Progenitor cell of endocrine pancreas (in vitro differentiated cells): ENCODE measurements at regions not wholly inside any gene's neighbourhood (a gene's known extent, or its start where the extent isn't known, plus 50 kb on each side); places are given as distances from the start of the nearest gene placed in this dataset.
A peak's percentile ranks its signal among the peaks of the same experiment; 100 is the strongest.

ENCODE experiments used
- DNase-seq: peaks from one replicate; pipeline ENCODE4 v3.0.0; 2021; ENCODE audit warnings: low spot score; ENCODE audit not compliant: unreplicated experiment
- H3K27ac Mint-ChIP-seq: 2 replicates; pipeline ENCODE4 v1.8.0; 2021; ENCODE audit warnings: mild to moderate bottlenecking, moderate library complexity, mixed read lengths
- H3K27me3 Mint-ChIP-seq: 2 replicates; pipeline ENCODE4 v1.8.0; 2021; ENCODE audit warnings: mixed read lengths
- H3K36me3 Mint-ChIP-seq: 2 replicates; pipeline ENCODE4 v1.8.0; 2022; ENCODE audit warnings: mixed read lengths; ENCODE audit not compliant: insufficient read depth
- H3K4me1 Mint-ChIP-seq: 2 replicates; pipeline ENCODE4 v1.8.0; 2021; ENCODE audit warnings: low read depth, mixed read lengths
- H3K4me3 Mint-ChIP-seq: 2 replicates; pipeline ENCODE4 v1.8.0; 2021; ENCODE audit warnings: low read depth, mild to moderate bottlenecking, moderate library complexity, mixed read lengths
- H3K9me3 Mint-ChIP-seq: 2 replicates; pipeline ENCODE4 v1.8.0; 2021; ENCODE audit warnings: low read depth, mixed read lengths
- TF ChIP-seq, protein P1 (sequence below): fragments of 200-600 bp; sonication (generic); IDR thresholded peaks from one replicate; pipeline ENCODE4 v1.5.0; 2021; ENCODE audit warnings: antibody characterized with exemption, mild to moderate bottlenecking; ENCODE audit not compliant: unreplicated experiment

DNA sequence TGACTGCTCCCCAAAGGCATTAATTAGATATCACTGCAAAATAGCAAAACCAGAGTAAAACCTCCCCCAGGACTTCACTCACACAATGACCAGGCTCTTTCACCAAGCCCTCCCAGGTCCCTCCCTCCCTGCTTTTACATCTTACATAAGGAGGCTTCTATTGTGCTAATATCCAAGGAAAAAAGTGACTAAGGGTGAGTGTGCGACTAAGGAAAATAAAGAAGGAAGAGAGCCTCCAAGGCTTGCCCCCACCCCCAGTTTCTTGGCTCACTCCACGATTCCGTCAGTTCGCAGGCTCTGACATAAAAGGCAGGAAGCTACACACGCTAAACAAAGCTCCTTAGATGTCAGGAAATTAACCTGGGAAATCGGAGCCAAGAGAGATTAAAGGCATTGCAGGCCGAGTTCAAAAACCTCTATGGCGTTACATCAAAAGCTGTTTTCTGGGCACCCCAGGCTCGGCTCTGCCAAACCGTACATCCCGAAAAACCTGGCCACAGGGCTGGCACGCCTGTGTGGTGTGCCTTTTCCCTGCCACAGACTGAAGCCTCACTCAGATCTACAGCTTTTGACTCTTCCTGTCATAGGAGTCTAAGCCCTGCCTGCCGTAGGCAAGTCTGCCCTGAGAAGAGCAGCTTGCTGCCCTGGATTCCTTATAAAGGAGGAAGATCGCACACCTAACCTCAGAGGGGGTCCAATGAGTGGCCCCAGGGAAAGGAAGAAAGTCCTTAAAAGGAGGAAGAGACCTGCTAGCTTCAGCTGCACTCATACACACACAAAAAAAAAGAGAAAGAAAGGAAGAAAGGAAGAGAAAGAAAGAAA, 67.0 kb upstream of the SERP2 start:
- no peak for DNase-seq
- H3K4me1 Mint-ChIP-seq: peaks cover 27% of the 10 kb centered on the region
- peak overlapping the region; percentile 65 for H3K27ac Mint-ChIP-seq
- H3K4me3 Mint-ChIP-seq: peak overlapping the region; percentile 22
- TF ChIP-seq, protein P1, sequence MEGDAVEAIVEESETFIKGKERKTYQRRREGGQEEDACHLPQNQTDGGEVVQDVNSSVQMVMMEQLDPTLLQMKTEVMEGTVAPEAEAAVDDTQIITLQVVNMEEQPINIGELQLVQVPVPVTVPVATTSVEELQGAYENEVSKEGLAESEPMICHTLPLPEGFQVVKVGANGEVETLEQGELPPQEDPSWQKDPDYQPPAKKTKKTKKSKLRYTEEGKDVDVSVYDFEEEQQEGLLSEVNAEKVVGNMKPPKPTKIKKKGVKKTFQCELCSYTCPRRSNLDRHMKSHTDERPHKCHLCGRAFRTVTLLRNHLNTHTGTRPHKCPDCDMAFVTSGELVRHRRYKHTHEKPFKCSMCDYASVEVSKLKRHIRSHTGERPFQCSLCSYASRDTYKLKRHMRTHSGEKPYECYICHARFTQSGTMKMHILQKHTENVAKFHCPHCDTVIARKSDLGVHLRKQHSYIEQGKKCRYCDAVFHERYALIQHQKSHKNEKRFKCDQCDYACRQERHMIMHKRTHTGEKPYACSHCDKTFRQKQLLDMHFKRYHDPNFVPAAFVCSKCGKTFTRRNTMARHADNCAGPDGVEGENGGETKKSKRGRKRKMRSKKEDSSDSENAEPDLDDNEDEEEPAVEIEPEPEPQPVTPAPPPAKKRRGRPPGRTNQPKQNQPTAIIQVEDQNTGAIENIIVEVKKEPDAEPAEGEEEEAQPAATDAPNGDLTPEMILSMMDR: no peak
- peaks cover 12% of the 10 kb centered on the region for H3K27me3 Mint-ChIP-seq
- no peaks in the 10 kb centered on the region for H3K36me3 Mint-ChIP-seq
- H3K9me3 Mint-ChIP-seq: no peaks in the 10 kb centered on the region

DNA sequence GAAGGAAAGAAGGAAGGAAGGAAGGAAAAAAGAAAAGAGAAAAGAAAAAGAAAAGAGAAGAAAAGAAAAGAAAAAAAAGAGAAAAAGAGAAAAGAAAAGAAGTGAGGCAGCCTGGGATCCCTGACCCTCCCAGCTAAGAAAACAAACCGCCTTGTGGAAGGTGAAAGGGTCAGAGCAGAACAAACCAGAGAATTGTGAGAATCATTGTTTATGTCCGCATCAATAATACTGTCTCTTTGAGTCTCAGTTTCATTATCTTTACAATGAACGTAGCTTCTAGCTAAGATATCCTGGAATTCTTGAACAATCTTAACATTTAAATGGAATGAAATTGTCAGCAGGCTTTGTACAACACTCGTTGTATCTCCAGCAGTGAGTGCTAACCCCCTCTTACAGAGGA, 66.4 kb upstream of the SERP2 start:
- H3K36me3 Mint-ChIP-seq: no peaks in the 10 kb centered on the region
- peak overlapping the region; percentile 65 for H3K27ac Mint-ChIP-seq
- TF ChIP-seq, protein P1: no peak
- no peaks in the 10 kb centered on the region for H3K9me3 Mint-ChIP-seq
- DNase-seq: no peak
- peaks cover 12% of the 10 kb centered on the region for H3K27me3 Mint-ChIP-seq
- no peak overlapping the region for H3K4me3 Mint-ChIP-seq
- H3K4me1 Mint-ChIP-seq: peaks cover 27% of the 10 kb centered on the region

DNA sequence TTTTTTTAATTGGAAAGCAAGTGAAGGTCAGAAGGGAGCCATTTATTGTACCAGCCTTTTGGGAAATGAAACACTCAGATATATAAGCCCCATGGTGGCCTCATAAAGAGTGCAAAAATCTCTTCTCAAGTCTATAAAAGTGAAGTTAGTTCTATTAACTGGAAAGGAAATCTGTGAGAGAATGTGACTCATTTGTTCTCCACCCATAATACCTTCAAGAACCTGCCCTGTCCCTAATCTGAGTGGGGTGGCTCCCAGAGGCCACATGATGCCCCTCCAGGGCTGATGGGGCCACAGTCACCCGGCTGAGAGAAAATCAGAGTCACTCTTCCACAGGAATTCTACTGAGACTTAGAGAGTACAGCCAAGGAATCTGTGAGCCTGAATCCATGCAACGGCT, 65.8 kb upstream of the SERP2 start:
- Mint-ChIP-seq H3K4me1 (peaks cover 27% of the 10 kb centered on the region), H3K27ac (no peak overlapping the region), H3K27me3 (peaks cover 15% of the 10 kb centered on the region), H3K4me3 (no peak overlapping the region), H3K36me3 (no peaks in the 10 kb centered on the region), H3K9me3 (no peaks in the 10 kb centered on the region)
- no peak for DNase-seq
- TF ChIP-seq, protein P1: no peak

DNA sequence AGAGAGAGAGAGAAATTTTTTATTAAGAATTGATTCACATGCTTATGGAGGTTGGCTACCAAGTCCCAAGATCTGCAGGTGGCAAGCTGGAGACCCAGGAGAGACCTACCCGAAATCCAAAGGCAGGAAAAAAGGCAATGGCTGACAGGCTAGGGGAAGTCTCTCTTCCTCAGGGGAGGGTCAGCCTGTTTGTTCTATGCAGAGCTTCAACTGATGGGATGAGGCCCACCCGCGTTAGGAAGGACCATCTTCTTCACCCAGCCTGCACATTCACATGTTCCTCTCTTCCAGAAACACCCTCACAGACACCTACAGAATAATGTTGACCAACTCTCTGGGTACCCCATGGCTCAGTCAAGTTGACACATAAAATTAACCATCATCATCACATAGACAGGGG, 65.3 kb upstream of the SERP2 start:
- TF ChIP-seq, protein P1: no peak
- Mint-ChIP-seq H3K27ac (peak overlapping the region; percentile 9), H3K9me3 (no peaks in the 10 kb centered on the region), H3K4me1 (peaks cover 27% of the 10 kb centered on the region), H3K27me3 (peaks cover 16% of the 10 kb centered on the region), H3K4me3 (no peak overlapping the region), H3K36me3 (no peaks in the 10 kb centered on the region)
- no peak for DNase-seq

DNA sequence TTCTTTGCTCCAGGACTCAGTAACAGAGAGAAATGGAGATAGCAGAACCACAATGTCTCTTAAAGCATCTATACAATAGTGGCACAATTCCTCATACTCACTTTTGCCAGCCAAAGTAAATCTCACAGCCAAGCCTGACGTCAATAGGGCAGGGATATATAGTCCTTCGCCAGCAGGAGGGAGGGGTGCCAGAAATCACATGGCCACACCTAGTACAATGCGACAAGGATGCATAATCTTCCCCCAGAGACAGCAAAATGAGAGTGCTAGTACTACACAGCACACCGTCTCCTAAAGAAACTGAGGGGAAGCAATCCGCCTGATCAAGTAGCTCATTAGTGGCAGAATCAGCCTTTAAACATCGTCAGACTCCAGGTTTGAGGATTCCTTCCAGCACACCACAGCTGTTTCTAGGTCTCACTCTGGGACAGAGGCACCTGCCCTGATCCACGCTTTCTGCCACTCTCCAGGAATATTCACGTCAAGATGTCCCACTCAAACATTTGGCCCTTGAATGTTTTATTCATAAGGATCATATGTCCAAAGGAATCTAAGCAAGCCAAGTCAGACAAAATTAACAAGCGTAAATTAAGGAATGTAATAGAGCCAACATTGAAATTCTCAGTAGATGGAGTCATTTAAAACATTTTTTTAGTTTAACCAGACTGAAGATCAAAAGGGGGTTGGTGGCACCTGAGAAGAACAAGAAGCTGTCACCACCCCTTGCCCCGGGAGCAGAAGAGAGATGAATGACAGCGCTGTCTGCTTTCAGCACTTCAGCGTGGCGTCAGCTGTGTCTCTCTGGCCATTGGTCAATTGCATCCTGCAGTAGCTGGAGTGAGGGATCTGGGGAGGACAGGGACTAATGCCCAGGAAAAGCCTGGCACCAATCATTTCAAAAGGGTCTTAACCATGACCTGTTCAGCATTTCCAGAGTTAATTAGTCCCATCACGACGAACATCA, 63.5 kb upstream of the SERP2 start:
- DNase-seq: no peak
- H3K27me3 Mint-ChIP-seq: peaks cover 19% of the 10 kb centered on the region
- TF ChIP-seq, protein P1: no peak
- peaks cover 23% of the 10 kb centered on the region for H3K4me1 Mint-ChIP-seq
- H3K9me3 Mint-ChIP-seq: no peaks in the 10 kb centered on the region
- no peaks in the 10 kb centered on the region for H3K36me3 Mint-ChIP-seq
- H3K4me3 Mint-ChIP-seq: no peak overlapping the region
- H3K27ac Mint-ChIP-seq: no peak overlapping the region
